PC-3 (cell line): ENCODE measurements at regions not wholly inside any gene's neighbourhood (a gene's known extent, or its start where the extent isn't known, plus 50 kb on each side); places are given as distances from the start of the nearest gene placed in this dataset.

Source experiments
- ATAC-seq: fragments of 200-7000 bp; cut with Tn5 transposase; 2 replicates; pipeline ENCODE4 v1.9.1; 2020; ENCODE audit warnings: mild to moderate bottlenecking, moderate library complexity
- BruUV-seq: library from RNA; stranded (reverse); fragments of 400-500 nt; replicated peaks from 2 replicates; lab custom pipeline; 2021; lab: Mats Ljungman, UMichigan
- CTCF ChIA-PET: fragments of 300-600 bp; sonication (Branson Sonifier 250); formaldehyde crosslinking; loops from one replicate; lab custom pipeline; 2022; ENCODE audit warnings: antibody characterized with exemption; lab: Charles Lee
- POLR2A ChIA-PET: fragments of 300-600 bp; sonication (Branson Sonifier 250); formaldehyde crosslinking; loops from one replicate; lab custom pipeline; 2022; ENCODE audit warnings: antibody characterized with exemption; ENCODE audit not compliant: unreplicated experiment; lab: Charles Lee
- DNase-seq: peaks from one replicate; pipeline ENCODE4 v3.0.0-alpha.2; 2015
- H2AFZ ChIP-seq: fragments of 300-600 bp; sonication (generic); 2 replicates; pipeline ENCODE4 v1.6.0; 2016; ENCODE audit warnings: antibody characterized with exemption, low read length
- H3F3A ChIP-seq: fragments of 300-600 bp; sonication (generic); one replicate; pipeline ENCODE4 v1.6.0; 2017; ENCODE audit warnings: antibody characterized with exemption, low read length, control low read depth, mild to moderate bottlenecking; ENCODE audit not compliant: unreplicated experiment
- H3K27ac ChIP-seq: fragments of 300-600 bp; sonication (generic); 2 replicates; pipeline ENCODE4 v1.5.1; 2016; ENCODE audit warnings: mild to moderate bottlenecking, low read length
- H3K27me3 ChIP-seq: fragments of 300-600 bp; sonication (generic); 2 replicates; pipeline ENCODE4 v1.6.1; 2016; ENCODE audit warnings: low read length, mixed read lengths
- H3K36me3 ChIP-seq: fragments of 300-600 bp; sonication (generic); 2 replicates; pipeline ENCODE4 v1.6.1; 2016; ENCODE audit warnings: low read depth, mixed run types, low read length, mixed read lengths
- H3K4me1 ChIP-seq: fragments of 300-600 bp; sonication (generic); 2 replicates; pipeline ENCODE4 v1.5.1; 2016; ENCODE audit warnings: low read length; ENCODE audit not compliant: insufficient read depth
- H3K4me2 ChIP-seq: fragments of 300-600 bp; sonication (generic); 2 replicates; pipeline ENCODE4 v1.6.0; 2016; ENCODE audit warnings: low read length
- H3K4me3 ChIP-seq: fragments of 300-600 bp; sonication (generic); 2 replicates; pipeline ENCODE4 v1.5.1; 2016; ENCODE audit warnings: mild to moderate bottlenecking, low read length, mixed read lengths
- H3K79me2 ChIP-seq: fragments of 300-600 bp; sonication (generic); 2 replicates; pipeline ENCODE4 v1.6.1; 2017; ENCODE audit warnings: low read length, mixed read lengths
- H3K9ac ChIP-seq: fragments of 300-600 bp; sonication (generic); 2 replicates; pipeline ENCODE4 v1.6.0; 2016; ENCODE audit warnings: mild to moderate bottlenecking, low read length
- H3K9me2 ChIP-seq: fragments of 300-600 bp; sonication (generic); replicated peaks from 2 replicates; pipeline ENCODE4 v1.6.1; 2016; ENCODE audit warnings: mixed run types, low read length, mixed read lengths
- H3K9me3 ChIP-seq: fragments of 300-600 bp; sonication (generic); 2 replicates; pipeline ENCODE4 v1.6.1; 2016; ENCODE audit warnings: low read length, mixed read lengths
- H4K20me1 ChIP-seq: fragments of 300-600 bp; sonication (generic); 2 replicates; pipeline ENCODE4 v1.6.1; 2016; ENCODE audit warnings: low read length, mixed read lengths
- EZH2 ChIP-seq: fragments of 300-600 bp; sonication (generic); IDR thresholded peaks from one replicate; pipeline ENCODE4 v1.6.1; 2017; ENCODE audit warnings: antibody characterized with exemption, mild to moderate bottlenecking, low read length; ENCODE audit not compliant: unreplicated experiment
- EZH2phosphoT487 ChIP-seq: fragments of 300-600 bp; sonication (generic); IDR thresholded peaks from 2 replicates; pipeline ENCODE4 v1.6.1; 2018; ENCODE audit warnings: mild to moderate bottlenecking, antibody characterized with exemption, low read length, borderline replicate concordance
- intact Hi-C: fragments of 100-400 bp; cut with micrococcal nuclease; formaldehyde crosslinking; loops from 2 replicates; pipeline ENCODE4 v1.9.0; 2023
- TF ChIP-seq, protein P1 (sequence below): fragments of 300-600 bp; sonication (generic); conservative IDR thresholded peaks from 2 replicates; pipeline ENCODE4 v1.5.1; 2017; ENCODE audit warnings: antibody characterized with exemption, low read depth, mild to moderate bottlenecking, low read length

DNA sequence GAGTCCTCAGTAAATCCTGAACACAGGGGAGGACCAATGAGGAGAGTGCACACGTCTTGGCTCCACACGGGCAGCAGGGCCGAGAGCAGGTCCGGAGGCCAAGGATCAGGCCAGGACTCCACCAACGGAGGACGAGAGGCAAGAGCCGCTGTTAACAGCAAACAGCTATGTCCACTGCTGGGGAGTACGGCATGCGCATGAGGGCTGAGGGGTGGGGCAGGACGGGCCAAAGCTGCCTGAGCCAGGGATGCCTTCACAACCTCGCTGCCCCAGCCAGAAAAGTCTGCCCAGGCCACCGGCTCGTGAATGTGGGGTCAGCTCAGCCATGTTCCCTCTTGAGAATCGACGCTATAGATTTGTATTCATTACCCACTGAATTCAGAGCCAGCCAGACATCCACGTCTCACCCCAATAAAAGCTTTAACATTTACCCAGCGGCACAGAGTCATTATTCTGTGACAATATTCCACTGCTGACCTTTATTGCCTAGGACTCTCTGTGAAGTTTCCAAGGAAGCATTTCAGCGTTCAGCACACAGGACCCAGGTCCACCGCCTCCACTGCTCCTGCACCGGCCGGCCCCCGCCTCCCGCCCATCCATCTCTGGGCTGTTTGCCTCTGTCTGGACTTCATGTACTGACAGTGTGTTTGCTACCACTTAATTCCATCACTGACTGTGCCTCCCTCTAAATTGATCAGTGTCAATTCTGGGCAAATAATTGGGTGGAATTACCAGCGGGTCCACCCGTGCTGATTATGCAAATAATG is 384.9 kb downstream of the SHANK2 start:
- Histone ChIP-seq H3K9me3 (no peaks in the 10 kb centered on the region), H3K4me3 (no peak overlapping the region), H4K20me1 (no peaks in the 10 kb centered on the region), H3K9me2 (no peaks in the 10 kb centered on the region), H3K79me2 (no peaks in the 10 kb centered on the region), H3K27me3 (no peaks in the 10 kb centered on the region), H3K4me2 (no peak overlapping the region), H3F3A (no peaks in the 10 kb centered on the region), H3K27ac (no peak overlapping the region), H3K9ac (no peak overlapping the region), H2AFZ (no peak overlapping the region), H3K36me3 (no peaks in the 10 kb centered on the region), H3K4me1 (no peaks in the 10 kb centered on the region)
- DNase-seq (no peak), ATAC-seq (no peak)
- intact Hi-C loops, result no loop called here
- POLR2A ChIA-PET, result no interaction called here
- CTCF ChIA-PET, result no interaction called here
- BruUV-seq, result no TSS peak
- TF ChIP-seq, protein P1, sequence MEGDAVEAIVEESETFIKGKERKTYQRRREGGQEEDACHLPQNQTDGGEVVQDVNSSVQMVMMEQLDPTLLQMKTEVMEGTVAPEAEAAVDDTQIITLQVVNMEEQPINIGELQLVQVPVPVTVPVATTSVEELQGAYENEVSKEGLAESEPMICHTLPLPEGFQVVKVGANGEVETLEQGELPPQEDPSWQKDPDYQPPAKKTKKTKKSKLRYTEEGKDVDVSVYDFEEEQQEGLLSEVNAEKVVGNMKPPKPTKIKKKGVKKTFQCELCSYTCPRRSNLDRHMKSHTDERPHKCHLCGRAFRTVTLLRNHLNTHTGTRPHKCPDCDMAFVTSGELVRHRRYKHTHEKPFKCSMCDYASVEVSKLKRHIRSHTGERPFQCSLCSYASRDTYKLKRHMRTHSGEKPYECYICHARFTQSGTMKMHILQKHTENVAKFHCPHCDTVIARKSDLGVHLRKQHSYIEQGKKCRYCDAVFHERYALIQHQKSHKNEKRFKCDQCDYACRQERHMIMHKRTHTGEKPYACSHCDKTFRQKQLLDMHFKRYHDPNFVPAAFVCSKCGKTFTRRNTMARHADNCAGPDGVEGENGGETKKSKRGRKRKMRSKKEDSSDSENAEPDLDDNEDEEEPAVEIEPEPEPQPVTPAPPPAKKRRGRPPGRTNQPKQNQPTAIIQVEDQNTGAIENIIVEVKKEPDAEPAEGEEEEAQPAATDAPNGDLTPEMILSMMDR, result no peak
- TF ChIP-seq EZH2phosphoT487, result no peak
- no peak for TF ChIP-seq EZH2

GRCh38 chr11:70868341-70868885 is 384.0 kb downstream of the SHANK2 start:
- H3K4me2 ChIP-seq, result no peak overlapping the region
- H3K4me1 ChIP-seq, result no peaks in the 10 kb centered on the region
- DNase-seq, result no peak
- BruUV-seq, result no TSS peak
- H4K20me1 ChIP-seq, result no peaks in the 10 kb centered on the region
- TF ChIP-seq, protein P1, result no peak
- TF ChIP-seq EZH2 (no peak), EZH2phosphoT487 (no peak)
- H3K9ac ChIP-seq, result no peak overlapping the region
- H3K9me3 ChIP-seq, result no peaks in the 10 kb centered on the region
- no peaks in the 10 kb centered on the region for H3K79me2 ChIP-seq
- H3K9me2 ChIP-seq, result no peaks in the 10 kb centered on the region
- ChIA-PET CTCF (no interaction called here), POLR2A (no interaction called here)
- no peaks in the 10 kb centered on the region for H3F3A ChIP-seq
- intact Hi-C loops, result no loop called here
- H3K4me3 ChIP-seq, result no peak overlapping the region
- H3K36me3 ChIP-seq, result no peaks in the 10 kb centered on the region
- no peak overlapping the region for H3K27ac ChIP-seq
- H3K27me3 ChIP-seq, result no peaks in the 10 kb centered on the region
- no peak overlapping the region for H2AFZ ChIP-seq
- no peak for ATAC-seq

- no peaks in the 10 kb centered on the region for H3K9me2 ChIP-seq
- no peak overlapping the region for H2AFZ ChIP-seq
- no peak overlapping the region for H3K27ac ChIP-seq
- intact Hi-C loops, result no loop called here
- POLR2A ChIA-PET, result no interaction called here
- H3K9me3 ChIP-seq, result no peaks in the 10 kb centered on the region
- no peaks in the 10 kb centered on the region for H3K36me3 ChIP-seq
- TF ChIP-seq EZH2phosphoT487 (no peak), EZH2 (no peak)
- TF ChIP-seq, protein P1, result no peak
- H3K27me3 ChIP-seq, result no peaks in the 10 kb centered on the region
- CTCF ChIA-PET, result no interaction called here
- no peaks in the 10 kb centered on the region for H4K20me1 ChIP-seq
- no TSS peak for BruUV-seq
- no peaks in the 10 kb centered on the region for H3F3A ChIP-seq
- no peak overlapping the region for H3K4me3 ChIP-seq
- H3K79me2 ChIP-seq, result no peaks in the 10 kb centered on the region
- H3K4me2 ChIP-seq, result no peak overlapping the region
- H3K4me1 ChIP-seq, result no peaks in the 10 kb centered on the region
- ATAC-seq, result no peak
- H3K9ac ChIP-seq, result no peak overlapping the region
- no peak for DNase-seq
Observed at GRCh38 chr11:70869054-70869453, 383.3 kb downstream of the SHANK2 start.
